HEK293T (cell line): ENCODE measurements at regions not wholly inside any gene's neighbourhood (a gene's known extent, or its start where the extent isn't known, plus 50 kb on each side); places are given as distances from the start of the nearest gene placed in this dataset.

Experiments used
- CTCF ChIA-PET: fragments of 350-600 bp; formaldehyde crosslinking; extraction: SDS; loops from one replicate; lab custom pipeline; 2021; ENCODE audit warnings: antibody characterized with exemption, inconsistent platforms; lab: Yijun Ruan, JAX
- POLR2A ChIA-PET: fragments of 350-600 bp; formaldehyde crosslinking; extraction: SDS; loops from one replicate; lab custom pipeline; 2020; ENCODE audit warnings: antibody characterized with exemption, inconsistent platforms; lab: Yijun Ruan, JAX
- DNase-seq: peaks from one replicate; pipeline ENCODE4 v3.0.0; 2012; ENCODE audit warnings: mixed read lengths; ENCODE audit errors: extremely low spot score
- ARNT ChIP-seq: fragments of 450-650 bp; IDR thresholded peaks from 2 replicates; pipeline ENCODE4 v1.6.1; 2017; ENCODE audit warnings: mild to moderate bottlenecking
- BHLHE40 ChIP-seq: fragments of 450-650 bp; IDR thresholded peaks from 2 replicates; pipeline ENCODE4 v1.6.1; 2016; ENCODE audit warnings: mild to moderate bottlenecking, moderate library complexity, borderline replicate concordance
- CTBP1 ChIP-seq: fragments of 450-650 bp; IDR thresholded peaks from 2 replicates; pipeline ENCODE4 v1.6.1; 2016; ENCODE audit warnings: borderline replicate concordance
- ELF4 ChIP-seq: fragments of 450-650 bp; IDR thresholded peaks from 2 replicates; pipeline ENCODE4 v1.6.1; 2017; ENCODE audit warnings: antibody characterized with exemption
- FOXA1 ChIP-seq: fragments of 450-650 bp; IDR thresholded peaks from 2 replicates; pipeline ENCODE4 v1.6.1; 2016; ENCODE audit warnings: mild to moderate bottlenecking
- FOXK2 ChIP-seq: fragments of 450-650 bp; IDR thresholded peaks from 2 replicates; pipeline ENCODE4 v1.6.1; 2016; ENCODE audit warnings: mild to moderate bottlenecking
- FOXM1 ChIP-seq: fragments of 450-650 bp; IDR thresholded peaks from 2 replicates; pipeline ENCODE4 v1.6.1; 2017; ENCODE audit warnings: mild to moderate bottlenecking, borderline replicate concordance
- HDGF ChIP-seq: fragments of 450-650 bp; IDR thresholded peaks from 2 replicates; pipeline ENCODE4 v1.6.1; 2017; ENCODE audit warnings: antibody characterized with exemption, borderline replicate concordance
- L3MBTL2 ChIP-seq: fragments of 450-650 bp; conservative IDR thresholded peaks from 2 replicates; pipeline ENCODE4 v1.6.1; 2016; ENCODE audit warnings: mild to moderate bottlenecking
- LEF1 ChIP-seq: fragments of 450-650 bp; IDR thresholded peaks from 2 replicates; pipeline ENCODE4 v1.6.1; 2017; ENCODE audit warnings: mild to moderate bottlenecking, borderline replicate concordance
- NFRKB ChIP-seq: fragments of 450-650 bp; IDR thresholded peaks from 2 replicates; pipeline ENCODE4 v1.6.1; 2016; ENCODE audit warnings: mild to moderate bottlenecking, moderate library complexity
- PKNOX1 ChIP-seq: fragments of 450-650 bp; IDR thresholded peaks from 2 replicates; pipeline ENCODE4 v1.6.1; 2016
- SP1 ChIP-seq: fragments of 450-650 bp; IDR thresholded peaks from 2 replicates; pipeline ENCODE4 v1.6.1; 2017
- SUZ12 ChIP-seq: fragments of 450-650 bp; IDR thresholded peaks from 2 replicates; pipeline ENCODE4 v1.6.1; 2016; ENCODE audit warnings: mild to moderate bottlenecking
- TARDBP ChIP-seq: fragments of 450-650 bp; IDR thresholded peaks from 2 replicates; pipeline ENCODE4 v1.6.1; 2016
- ZNF384 ChIP-seq: fragments of 450-650 bp; IDR thresholded peaks from 2 replicates; pipeline ENCODE4 v1.6.1; 2016

DNA sequence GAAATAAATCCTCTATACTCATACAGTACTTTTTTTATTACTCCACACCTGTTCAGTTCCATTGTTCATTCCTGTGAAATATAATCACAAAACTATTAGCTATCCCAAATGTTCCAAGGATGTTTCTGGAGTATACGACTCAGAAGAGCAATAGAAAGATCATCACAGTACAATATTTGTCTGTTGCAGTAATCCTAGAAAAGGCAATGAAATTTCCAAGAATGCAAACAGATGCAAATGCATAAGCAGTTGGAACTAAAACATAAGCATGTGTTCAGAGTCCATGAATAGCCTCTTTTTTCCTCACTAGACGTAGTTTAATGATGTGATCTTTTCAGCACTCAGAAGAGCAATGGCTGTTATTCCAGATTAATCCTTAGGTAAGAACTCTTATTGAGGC lies 55.2 kb downstream of the RTL3 start:
- POLR2A ChIA-PET, result no interaction called here
- TF ChIP-seq FOXK2, result no peak
- TF ChIP-seq ELF4, result no peak
- TF ChIP-seq PKNOX1, result no peak
- TF ChIP-seq FOXA1, result no peak
- TF ChIP-seq BHLHE40, result no peak
- TF ChIP-seq L3MBTL2, result no peak
- TF ChIP-seq SP1, result no peak
- no peak for TF ChIP-seq HDGF
- no peak for TF ChIP-seq FOXM1
- no peak for TF ChIP-seq ARNT
- no peak for TF ChIP-seq ZNF384
- CTCF ChIA-PET, result no interaction called here
- DNase-seq, result no peak

DNA sequence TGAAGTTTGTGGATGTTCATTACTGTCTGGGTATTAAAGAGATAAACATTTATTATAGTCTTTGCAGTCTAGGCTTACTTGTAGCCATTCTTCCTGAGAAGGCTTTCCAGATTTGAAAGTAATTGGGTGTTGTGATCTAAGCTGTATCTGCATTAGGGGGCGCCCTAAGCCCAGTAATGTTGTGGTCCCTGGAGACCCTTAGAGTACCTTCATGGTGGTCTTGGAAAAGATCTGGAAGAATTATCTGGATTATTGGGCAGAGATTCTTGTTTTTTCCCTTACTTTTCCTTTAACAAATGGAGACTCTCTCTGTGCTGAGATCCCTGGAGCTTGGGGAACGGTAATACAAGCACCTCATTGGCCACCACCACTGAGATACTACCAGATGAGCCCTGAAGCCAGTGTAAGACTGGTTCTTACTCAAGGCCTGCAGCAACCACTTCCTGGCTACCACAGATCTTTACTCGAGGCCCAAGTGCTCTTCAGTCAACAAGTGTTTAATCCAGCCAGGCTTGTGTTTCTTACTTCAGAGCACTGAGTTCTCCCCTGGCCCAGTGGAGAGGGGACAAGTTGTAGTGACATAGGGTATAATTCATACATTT lies 63.1 kb downstream of the RTL3 start:
- ChIA-PET POLR2A (no interaction called here), CTCF (interaction anchor here (0.8 kb wide), 1 partner anchor 14 kb away, joined by 3 read pairs; no protein-coding TSS in a partner anchor)
- no peak for TF ChIP-seq LEF1
- TF ChIP-seq BHLHE40, result no peak
- no peak for TF ChIP-seq FOXK2
- TF ChIP-seq ZNF384, result no peak
- TF ChIP-seq ARNT, result no peak
- TF ChIP-seq FOXM1, result no peak
- no peak for TF ChIP-seq SUZ12
- TF ChIP-seq L3MBTL2, result no peak
- no peak for TF ChIP-seq CTBP1
- DNase-seq, result no peak

GRCh38 chrX:78593701-78594100 lies 65.4 kb downstream of the RTL3 start:
- no peak for DNase-seq
- ChIA-PET CTCF (no interaction called here), POLR2A (no interaction called here)
- TF ChIP-seq ELF4 (no peak), SP1 (no peak), ZNF384 (no peak), SUZ12 (no peak)

GRCh38 chrX:78592030-78592429 lies 67.1 kb downstream of the RTL3 start:
- TF ChIP-seq BHLHE40, result no peak
- no peak for TF ChIP-seq FOXK2
- TF ChIP-seq TARDBP, result no peak
- TF ChIP-seq ZNF384, result no peak
- TF ChIP-seq ELF4, result no peak
- no peak for TF ChIP-seq FOXA1
- no peak for TF ChIP-seq PKNOX1
- DNase-seq, result no peak
- ChIA-PET POLR2A (no interaction called here), CTCF (no interaction called here)

DNA sequence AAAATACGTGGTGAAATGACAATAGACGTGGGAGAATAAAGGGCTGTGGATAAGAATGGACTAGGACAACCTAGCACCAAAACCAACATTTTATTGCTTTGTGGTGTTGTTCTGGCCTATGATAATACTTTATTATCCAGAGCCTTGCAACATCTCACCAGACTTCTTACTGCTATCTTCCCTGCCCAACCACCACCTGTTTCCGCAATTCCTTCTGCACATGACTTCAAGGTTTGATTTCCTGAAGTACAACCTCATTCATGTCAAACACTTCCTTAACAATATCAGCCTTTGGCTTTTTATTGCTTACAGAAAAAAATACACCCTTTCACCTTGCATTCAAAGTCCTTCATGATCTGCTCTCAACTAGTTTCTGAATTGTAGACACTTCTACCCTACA lies 84.8 kb downstream of the RTL3 start:
- POLR2A ChIA-PET, result no interaction called here

GRCh38 chrX:78573630-78574029 lies 85.5 kb downstream of the RTL3 start:
- ChIA-PET POLR2A (no interaction called here), CTCF (no interaction called here)
- TF ChIP-seq FOXM1 (no peak), L3MBTL2 (no peak), ELF4 (no peak), FOXK2 (no peak), LEF1 (no peak), FOXA1 (no peak), HDGF (no peak), SUZ12 (no peak)
- DNase-seq, result no peak

More for the DNA sequence above, 84.8 kb downstream of the RTL3 start:
- DNase-seq, result no peak
- CTCF ChIA-PET, result no interaction called here
- TF ChIP-seq LEF1 (no peak), FOXA1 (no peak), SP1 (no peak), PKNOX1 (no peak)

- no peak for DNase-seq
- ChIA-PET POLR2A (no interaction called here), CTCF (no interaction called here)
- no peak for TF ChIP-seq L3MBTL2
- no peak for TF ChIP-seq SUZ12
- no peak for TF ChIP-seq FOXA1
- no peak for TF ChIP-seq FOXM1
- TF ChIP-seq ARNT, result no peak
- no peak for TF ChIP-seq PKNOX1
- no peak for TF ChIP-seq ELF4
- TF ChIP-seq CTBP1, result no peak
- TF ChIP-seq LEF1, result no peak
- TF ChIP-seq NFRKB, result no peak
- no peak for TF ChIP-seq TARDBP
- TF ChIP-seq ZNF384, result no peak
- TF ChIP-seq SP1, result no peak
- no peak for TF ChIP-seq BHLHE40
- no peak for TF ChIP-seq FOXK2
- no peak for TF ChIP-seq HDGF
These were observed 87.3 kb downstream of the RTL3 start for GRCh38 chrX:78571849-78572248.
